ENCODE measurements at regions not wholly inside any gene's neighbourhood (a gene's known extent, or its start where the extent isn't known, plus 50 kb on each side); places are given as distances from the start of the nearest gene placed in this dataset.
"Not testable (repeated sequence)": the region's sequence is repeated elsewhere in the genome, so short reads cannot be mapped to it uniquely, and the experiment has no call there.

GRCh38 chr2:14756122-14756541, 123.6 kb downstream of the LRATD1 start:
- no peak for DNase-seq

- no peak for DNase-seq
Measured at GRCh38 chr2:14756981-14757657, 124.6 kb downstream of the LRATD1 start.

GRCh38 chr2:14759082-14759481, 126.6 kb downstream of the LRATD1 start:
- no peak for DNase-seq

- DNase-seq, result no peak
Measured at GRCh38 chr2:14760169-14760568, 127.7 kb downstream of the LRATD1 start.

GRCh38 chr2:14761118-14761517, 128.6 kb downstream of the LRATD1 start:
- DNase-seq, result peak; percentile 12 to 74

GRCh38 chr2:14773696-14774095, 141.2 kb downstream of the LRATD1 start:
- DNase-seq, result no peak

GRCh38 chr2:14774436-14774968, 142.0 kb downstream of the LRATD1 start:
- peak; percentile 8 to 83 for DNase-seq

GRCh38 chr2:14776216-14776615, 143.7 kb downstream of the LRATD1 start:
- no peak for DNase-seq

- DNase-seq, result no peak
Measured at GRCh38 chr2:14778015-14778414, 145.5 kb downstream of the LRATD1 start.

GRCh38 chr2:14779252-14779651, 146.7 kb downstream of the LRATD1 start:
- no peak for DNase-seq

- peak in 1 of 2 experiments; percentile 44 for DNase-seq
Measured at GRCh38 chr2:14781142-14781541, 148.6 kb downstream of the LRATD1 start.

- DNase-seq, result not testable (repeated sequence)
Measured at GRCh38 chr2:14788814-14789213, 156.3 kb downstream of the LRATD1 start.

- DNase-seq, result peak; percentile 27 to 80
Measured at GRCh38 chr2:14790041-14790640, 157.6 kb downstream of the LRATD1 start.

- DNase-seq, result no peak
Measured at GRCh38 chr2:14803994-14804393, 171.5 kb downstream of the LRATD1 start.

GRCh38 chr2:14804902-14805301, 172.4 kb downstream of the LRATD1 start:
- no peak for DNase-seq

GRCh38 chr2:14806613-14807012, 174.1 kb downstream of the LRATD1 start:
- DNase-seq, result no peak

GRCh38 chr2:14815201-14815600, 182.7 kb downstream of the LRATD1 start:
- DNase-seq, result no peak

GRCh38 chr2:14816069-14817060, 183.8 kb downstream of the LRATD1 start:
- peak in 1 of 2 experiments; percentile 51 for DNase-seq

- no peak for DNase-seq
Measured at GRCh38 chr2:14817848-14818247, 185.3 kb downstream of the LRATD1 start.

- no peak for DNase-seq
Measured at GRCh38 chr2:14826518-14826917, 194.0 kb downstream of the LRATD1 start.

GRCh38 chr2:14827226-14828023, 194.9 kb downstream of the LRATD1 start:
- no peak for DNase-seq

GRCh38 chr2:14828223-14828622, 195.7 kb downstream of the LRATD1 start:
- no peak for DNase-seq

Data from NCI-H524 (cell line).